Liver (tissue), 3 donors: ENCODE measurements at regions not wholly inside any gene's neighbourhood (a gene's known extent, or its start where the extent isn't known, plus 50 kb on each side); places are given as distances from the start of the nearest gene placed in this dataset.

Experiments
- CTCF ChIP-seq: fragments of 150-350 bp; IDR thresholded peaks from 2 replicates; pipeline ENCODE4 v1.5.1; 2017; ENCODE audit warnings: improper control_type of control experiment, low read depth, low read length; ENCODE audit not compliant: missing input control
- EGR1 ChIP-seq, 2 donors: IDR thresholded peaks; 2 replicates each; pipeline ENCODE4 v1.6.1; 2016 to 2018; ENCODE audit warnings: antibody characterized with exemption in 2 of 2, low read depth in 2 of 2
- FOXA2 ChIP-seq: IDR thresholded peaks from 2 replicates; pipeline ENCODE4 v1.6.1; 2016; ENCODE audit warnings: antibody characterized with exemption
- HNF4A ChIP-seq, 2 donors: conservative IDR thresholded peaks; 2 replicates each; pipeline ENCODE4 v1.6.1; 2016; ENCODE audit warnings: antibody characterized with exemption in 2 of 2, mild to moderate bottlenecking in 2 of 2
- REST ChIP-seq: IDR thresholded peaks from 2 replicates; pipeline ENCODE4 v1.6.1; 2016; ENCODE audit warnings: antibody characterized with exemption, mild to moderate bottlenecking
- donor health status: healthy.
- donor health status: healthy.

DNA sequence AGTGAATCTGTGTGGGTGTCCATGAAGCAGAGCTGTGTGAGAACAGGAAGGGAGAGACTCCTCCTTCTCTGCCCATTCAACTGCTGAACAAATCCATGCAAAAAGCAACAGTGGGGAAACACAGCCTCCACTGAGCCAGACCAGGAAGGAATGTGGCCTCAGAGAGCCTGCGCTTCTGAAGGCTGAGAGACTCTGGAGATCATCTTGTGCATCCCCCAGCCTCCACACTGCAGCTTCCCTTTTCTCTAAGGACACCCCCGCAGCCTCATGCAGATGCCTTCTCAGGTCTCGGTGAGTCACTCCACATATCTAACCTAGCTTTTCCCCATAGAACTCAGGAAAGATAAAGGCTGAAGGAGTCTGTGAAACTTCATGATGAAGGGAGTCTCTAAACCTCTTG, 402.9 kb downstream of the TNS1 start:
- TF ChIP-seq CTCF (no peak), REST (no peak), EGR1 (IDR thresholded peaks at IDR 0.05; ENCODE audit: low read depth in 2 of 2) (no peak), FOXA2 (no peak), HNF4A (conservative IDR thresholded peaks at IDR 0.05) (no peak)
